ENCODE measurements at regions not wholly inside any gene's neighbourhood (a gene's known extent, or its start where the extent isn't known, plus 50 kb on each side); places are given as distances from the start of the nearest gene placed in this dataset.
"Not testable (repeated sequence)": the region's sequence is repeated elsewhere in the genome, so short reads cannot be mapped to it uniquely, and the experiment has no call there.

GRCh38 chr6:18659994-18660393 lies 272.8 kb downstream of the RNF144B start:
- TF ChIP-seq CTCF (IDR thresholded peaks at IDR 0.05; ENCODE audit: extremely low read depth in 1 of 2, insufficient read depth in 1 of 2, low read depth in 1 of 2, low read length in 2 of 2); POLR2AphosphoS5 (IDR thresholded peaks at IDR 0.05; ENCODE audit: insufficient read depth, low read depth, low read length); POLR2A (IDR thresholded peaks at IDR 0.05; ENCODE audit: low read depth, low read length); EZH2 (IDR thresholded peaks at IDR 0.05; ENCODE audit: borderline replicate concordance, low read depth, low read length, severe bottlenecking); FOS (IDR thresholded peaks at IDR 0.05; ENCODE audit: borderline replicate concordance, insufficient read depth, low read length); GATA2 (IDR thresholded peaks at IDR 0.05; ENCODE audit: insufficient read depth, insufficient read length, low read depth, low read length): not testable (repeated sequence)
- TF ChIP-seq, protein P1, sequence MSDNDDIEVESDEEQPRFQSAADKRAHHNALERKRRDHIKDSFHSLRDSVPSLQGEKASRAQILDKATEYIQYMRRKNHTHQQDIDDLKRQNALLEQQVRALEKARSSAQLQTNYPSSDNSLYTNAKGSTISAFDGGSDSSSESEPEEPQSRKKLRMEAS (IDR thresholded peaks at IDR 0.05; ENCODE audit: insufficient read depth, insufficient read length) = not testable (repeated sequence)

Measured in endothelial cell of umbilical vein (primary cell).